Raji (cell line): ENCODE measurements at regions not wholly inside any gene's neighbourhood (a gene's known extent, or its start where the extent isn't known, plus 50 kb on each side); places are given as distances from the start of the nearest gene placed in this dataset.

ENCODE experiments used
- POLR2A ChIP-seq: IDR thresholded peaks from 2 replicates; pipeline ENCODE4 v1.6.1; 2011; ENCODE audit warnings: low read depth, low read length, control low read depth; ENCODE audit not compliant: insufficient read depth

DNA sequence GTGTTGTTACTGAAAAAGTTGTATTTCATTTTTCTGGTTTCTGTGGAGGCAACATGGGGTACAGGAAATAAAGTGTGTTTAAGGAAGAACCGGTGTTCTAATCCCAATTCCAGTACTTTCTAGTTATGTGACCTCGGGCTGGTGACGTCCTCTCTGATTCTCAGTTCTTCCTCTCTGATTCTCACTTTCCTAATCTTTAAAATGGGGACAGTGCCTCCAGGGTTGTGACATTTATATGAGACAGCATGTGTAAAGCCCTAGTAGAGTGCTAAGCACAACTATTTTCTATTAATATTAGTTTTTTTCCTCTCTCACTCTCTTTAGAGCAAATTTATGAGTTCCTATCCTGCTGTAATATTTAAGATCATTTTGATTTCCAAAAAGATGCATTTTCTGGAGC is 50.9 kb upstream of the PTPDC1 start:
- no peak for TF ChIP-seq POLR2A

- no peak for TF ChIP-seq POLR2A
Observed at GRCh38 chr9:94031946-94032345, 52.3 kb upstream of the PTPDC1 start.

- TF ChIP-seq POLR2A: no peak
Observed at GRCh38 chr9:94031380-94031779, 52.9 kb upstream of the PTPDC1 start.

GRCh38 chr9:94030318-94031179 is 53.7 kb upstream of the PTPDC1 start:
- peak; percentile 79 for TF ChIP-seq POLR2A

DNA sequence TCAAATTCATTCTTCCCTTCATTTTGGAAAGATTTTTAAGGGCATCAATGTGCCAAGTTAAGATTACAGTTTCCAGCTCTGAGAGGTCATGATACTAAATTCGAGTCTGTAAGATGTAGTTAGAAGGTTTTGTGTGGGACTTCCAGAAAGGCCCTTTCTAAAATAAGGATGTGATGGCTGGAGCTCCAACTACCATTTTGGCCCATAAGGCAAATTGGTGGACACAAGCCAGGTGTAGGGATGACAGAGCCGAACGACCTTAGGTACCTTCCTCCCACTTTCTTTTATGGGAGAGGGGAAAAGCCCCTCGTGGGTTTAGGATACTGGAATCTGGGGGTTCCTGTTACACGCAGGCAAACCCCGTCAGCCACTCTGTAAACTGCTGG is 54.3 kb upstream of the PTPDC1 start:
- no peak for TF ChIP-seq POLR2A

DNA sequence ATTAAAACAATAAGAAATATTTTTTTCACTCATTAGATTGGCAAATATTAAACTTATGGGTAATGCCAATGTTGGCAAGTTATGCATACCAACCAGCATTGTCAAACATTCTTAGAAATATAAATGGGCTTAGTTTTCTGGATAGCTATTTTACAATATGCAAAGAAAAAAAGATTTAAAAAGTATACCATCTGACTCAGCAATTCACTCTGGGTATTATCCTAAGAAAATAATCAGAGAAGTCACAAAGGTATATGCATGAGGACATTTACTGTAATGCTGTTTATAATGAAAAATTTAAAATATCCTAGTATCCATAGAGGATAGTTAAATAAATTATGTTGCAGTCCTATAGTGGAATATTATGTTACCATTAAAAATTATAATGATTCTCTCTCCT is 57.4 kb upstream of the PTPDC1 start:
- no peak for TF ChIP-seq POLR2A

DNA sequence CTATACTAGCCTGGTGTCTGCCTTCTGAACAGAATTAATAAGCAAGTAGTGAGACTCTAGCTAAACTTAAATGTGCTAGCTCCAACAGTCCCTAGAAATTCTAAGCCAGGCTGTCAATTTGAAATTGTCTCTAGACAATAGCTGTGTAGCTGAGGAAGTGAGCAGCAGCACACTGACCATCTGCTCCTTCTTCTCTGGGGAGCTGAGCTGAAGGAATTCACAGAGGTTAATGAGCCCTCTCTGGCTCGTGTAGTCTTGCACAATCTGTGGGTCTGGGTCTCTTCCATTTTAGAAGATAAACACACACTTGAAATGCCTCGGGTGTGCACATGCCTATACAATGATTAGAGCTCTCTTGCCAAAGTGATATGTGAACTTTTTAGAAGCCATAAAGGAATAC is 63.5 kb upstream of the BARX1 start:
- TF ChIP-seq POLR2A: no peak

GRCh38 chr9:94017939-94018531 is 62.9 kb upstream of the BARX1 start:
- no peak for TF ChIP-seq POLR2A

GRCh38 chr9:94016744-94017143 is 61.6 kb upstream of the BARX1 start:
- no peak for TF ChIP-seq POLR2A

DNA sequence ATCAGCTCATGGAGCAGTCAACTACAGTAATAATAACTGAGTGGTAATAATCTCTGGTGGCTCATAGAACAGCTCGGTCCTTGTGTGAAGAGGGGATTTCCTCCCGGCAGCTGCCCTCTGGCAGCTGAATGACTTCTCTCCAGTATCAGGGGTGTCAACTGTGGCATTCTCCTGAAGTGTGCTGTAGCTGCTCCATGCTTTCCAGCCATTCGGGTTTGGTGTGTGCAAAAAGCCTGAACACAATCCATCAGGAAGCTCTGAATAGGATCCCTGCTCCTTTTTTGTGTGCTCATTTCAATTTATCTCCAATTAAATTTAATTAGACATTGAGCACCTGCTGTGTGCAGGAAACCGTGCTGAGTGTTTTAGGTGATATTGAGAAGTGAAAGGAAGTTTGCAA is 59.8 kb upstream of the BARX1 start:
- no peak for TF ChIP-seq POLR2A

GRCh38 chr9:94014066-94014654 is 59.0 kb upstream of the BARX1 start:
- no peak for TF ChIP-seq POLR2A

- no peak for TF ChIP-seq POLR2A
Observed at GRCh38 chr9:94010980-94011533, 55.9 kb upstream of the BARX1 start.

DNA sequence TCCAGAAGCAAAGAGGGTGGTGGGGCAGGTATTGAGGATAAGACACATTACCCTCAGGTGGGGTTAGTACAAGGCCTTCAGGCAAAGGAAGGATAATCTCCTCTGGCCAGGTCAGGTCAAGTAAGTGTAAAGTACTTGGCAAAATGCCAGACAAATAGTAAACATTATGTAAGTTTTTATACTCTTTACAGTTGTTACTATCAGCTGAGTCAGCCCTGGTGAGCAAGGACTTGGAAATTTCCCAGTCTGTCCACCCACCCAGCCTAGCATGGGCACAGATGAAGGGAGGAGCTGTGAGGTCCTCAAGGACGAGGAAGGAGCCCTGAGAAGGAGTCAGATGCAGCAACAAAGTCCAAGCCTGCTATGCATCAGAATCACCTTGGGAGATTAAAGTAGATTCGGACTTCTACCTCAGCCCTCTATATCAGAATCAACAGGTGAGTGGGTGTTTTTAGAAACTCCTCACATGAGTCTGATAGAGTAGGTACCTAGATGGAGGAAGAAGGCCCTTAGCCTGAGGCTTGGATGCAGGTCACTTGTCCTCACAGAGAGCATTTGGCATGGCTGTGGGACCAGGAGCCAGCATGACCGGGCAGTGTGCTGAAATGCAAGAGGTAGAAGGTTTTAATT is 50.2 kb upstream of the BARX1 start:
- no peak for TF ChIP-seq POLR2A
